Activated T-cell treated with anti-CD3 and anti-CD28 coated beads for 4 hours (primary cell): ENCODE measurements at regions not wholly inside any gene's neighbourhood (a gene's known extent, or its start where the extent isn't known, plus 50 kb on each side); places are given as distances from the start of the nearest gene placed in this dataset.
"Not testable (repeated sequence)": the region's sequence is repeated elsewhere in the genome, so short reads cannot be mapped to it uniquely, and the experiment has no call there.

Experiments used
- DNase-seq: peaks from one replicate; pipeline ENCODE4 v3.0.0-alpha.2; 2020

DNA sequence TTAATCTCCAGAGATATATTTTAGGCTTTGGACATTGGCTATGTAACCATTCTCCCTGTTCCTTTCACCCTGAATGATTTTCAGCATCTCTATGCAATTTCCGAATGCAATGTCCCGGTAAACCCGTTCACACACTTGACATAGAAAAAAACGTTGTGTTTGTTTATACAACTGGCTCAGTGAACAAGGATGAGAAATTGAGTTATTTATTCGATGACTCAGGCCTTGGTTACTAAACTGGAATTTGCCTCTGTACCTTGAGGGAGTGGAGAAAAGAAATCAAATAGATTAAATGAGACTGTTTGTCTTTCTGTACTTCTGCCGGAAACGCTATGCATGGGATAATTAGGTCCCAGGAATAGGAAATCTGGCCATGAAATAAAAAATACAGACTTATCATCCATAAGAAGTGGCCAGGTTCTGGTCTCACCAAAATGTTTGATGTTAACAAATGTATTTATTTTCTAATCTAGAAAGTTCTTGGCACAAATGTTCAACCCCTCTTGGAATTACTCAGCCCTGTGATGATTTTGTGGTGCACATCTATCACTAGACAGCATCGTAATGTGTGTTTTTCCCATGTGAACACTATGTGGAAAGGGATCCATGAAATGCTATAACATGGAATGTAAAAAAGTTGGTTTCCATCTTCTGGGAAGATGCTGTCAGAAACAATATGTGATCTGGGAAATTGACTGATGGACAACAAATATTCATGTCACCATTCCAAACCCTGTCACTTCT, 253.9 kb downstream of the DUSP10 start:
- no peak for DNase-seq

DNA sequence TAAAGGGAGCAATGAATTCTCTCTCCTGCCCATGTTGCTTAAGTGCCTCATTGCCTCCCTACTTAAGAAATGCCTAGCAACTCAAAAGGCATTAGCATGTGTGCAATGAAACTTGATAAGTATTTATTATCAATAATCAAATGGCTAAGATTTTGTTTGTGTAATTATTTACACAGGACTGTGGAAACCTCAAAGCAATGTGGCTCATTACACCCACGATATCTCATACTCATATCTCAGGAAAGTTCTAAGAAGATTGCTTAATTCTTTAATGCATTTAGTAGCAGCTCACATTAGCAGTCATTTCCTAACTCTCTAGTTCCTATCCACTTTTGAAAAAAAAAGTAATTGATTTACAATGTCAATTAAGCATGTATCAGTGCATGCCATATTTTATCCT, 253.3 kb downstream of the DUSP10 start:
- no peak for DNase-seq

- no peak for DNase-seq
Measured at GRCh38 chr1:221494670-221495069, 247.2 kb downstream of the DUSP10 start.

- DNase-seq: no peak
Measured at GRCh38 chr1:221497046-221497445, 244.8 kb downstream of the DUSP10 start.

DNA sequence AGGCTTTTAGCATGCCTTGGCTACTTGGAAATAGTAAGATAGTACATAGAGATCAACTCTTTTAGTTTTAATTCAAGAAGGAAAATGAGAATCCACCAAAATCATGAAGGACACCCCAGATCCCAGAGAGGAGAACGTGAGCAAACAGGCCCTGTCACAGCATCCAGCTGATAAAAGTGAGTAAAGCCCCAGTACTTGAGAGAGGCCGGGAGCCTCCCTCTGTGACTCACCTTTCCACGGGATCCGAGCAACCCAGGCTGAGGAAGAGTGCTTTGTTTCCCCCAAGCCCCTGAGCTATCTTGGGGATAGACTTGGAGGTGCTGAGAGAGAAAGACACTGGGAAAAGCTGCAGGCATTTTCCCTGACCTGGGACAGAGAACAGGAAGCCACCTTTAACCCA, 238.6 kb downstream of the DUSP10 start:
- DNase-seq: no peak

DNA sequence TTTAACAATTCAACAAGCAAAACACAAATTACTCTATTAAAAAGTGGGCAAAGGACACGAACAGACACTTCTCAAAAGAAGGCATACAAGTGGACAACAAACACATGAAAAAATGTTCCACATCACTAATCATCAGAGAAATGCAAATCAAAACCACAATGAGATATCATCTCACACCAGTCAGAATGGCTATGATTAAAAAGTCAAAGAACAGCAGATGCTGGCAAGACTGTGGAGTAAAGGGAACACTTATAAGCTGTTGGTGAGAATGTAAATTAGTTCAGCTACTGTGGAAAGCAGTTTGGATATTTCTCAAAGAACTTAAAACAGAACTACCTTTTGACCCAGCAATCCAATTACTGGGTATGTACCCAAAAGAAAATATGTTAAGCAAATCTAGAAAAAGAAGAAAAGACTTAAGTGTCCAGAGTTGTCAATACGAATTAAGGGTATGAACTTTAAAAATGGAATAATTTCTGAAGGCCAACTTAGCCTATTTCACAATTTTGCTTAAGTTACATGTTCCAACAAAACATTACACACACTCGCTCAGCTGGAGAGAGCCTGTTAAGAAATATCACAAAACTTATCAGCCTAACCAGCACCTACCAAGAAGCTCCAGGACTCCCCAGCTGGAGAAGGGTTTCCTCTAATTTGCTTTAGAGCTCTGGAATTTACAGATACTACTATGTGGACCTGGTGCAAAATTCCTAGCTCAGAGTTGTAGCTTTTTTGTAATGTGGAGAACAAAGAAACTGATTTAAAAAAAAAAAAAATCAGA, 232.1 kb downstream of the DUSP10 start:
- DNase-seq: no peak

DNA sequence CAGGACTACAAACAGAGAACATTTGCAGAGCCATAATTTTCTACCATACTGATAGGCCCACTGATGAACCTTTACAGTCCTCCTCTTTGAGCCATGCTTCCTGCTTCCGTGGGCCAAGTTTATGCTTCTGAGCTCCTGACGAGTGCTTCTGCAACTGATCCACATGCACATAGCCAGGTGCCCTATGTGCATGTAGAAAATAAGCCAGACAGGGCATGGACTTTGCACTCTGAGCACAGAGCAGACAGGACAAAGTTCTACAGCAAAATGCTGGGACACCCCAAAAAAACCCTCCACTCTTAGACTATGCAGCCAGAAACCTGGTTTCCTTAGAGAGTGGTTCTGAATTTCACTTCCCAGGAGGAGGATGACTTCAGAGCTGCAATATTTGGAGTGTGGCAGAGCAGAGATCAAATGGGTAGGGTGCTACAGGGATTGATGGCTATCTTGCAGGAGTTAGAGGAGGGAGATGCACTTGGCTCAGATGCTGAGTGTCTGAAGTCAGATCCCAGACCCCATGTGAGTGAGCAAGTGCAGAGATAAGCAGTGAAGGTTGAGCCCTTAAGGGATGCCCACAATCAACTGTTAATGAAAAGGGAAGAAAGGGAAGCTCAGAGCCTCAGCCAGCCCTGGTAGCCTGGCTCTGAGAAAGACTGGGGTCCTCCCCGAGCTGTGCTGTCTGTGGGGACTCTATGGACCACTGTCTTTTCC, 230.9 kb downstream of the DUSP10 start:
- DNase-seq: no peak

- no peak for DNase-seq
Measured at GRCh38 chr1:221511797-221512196, 230.1 kb downstream of the DUSP10 start.

DNA sequence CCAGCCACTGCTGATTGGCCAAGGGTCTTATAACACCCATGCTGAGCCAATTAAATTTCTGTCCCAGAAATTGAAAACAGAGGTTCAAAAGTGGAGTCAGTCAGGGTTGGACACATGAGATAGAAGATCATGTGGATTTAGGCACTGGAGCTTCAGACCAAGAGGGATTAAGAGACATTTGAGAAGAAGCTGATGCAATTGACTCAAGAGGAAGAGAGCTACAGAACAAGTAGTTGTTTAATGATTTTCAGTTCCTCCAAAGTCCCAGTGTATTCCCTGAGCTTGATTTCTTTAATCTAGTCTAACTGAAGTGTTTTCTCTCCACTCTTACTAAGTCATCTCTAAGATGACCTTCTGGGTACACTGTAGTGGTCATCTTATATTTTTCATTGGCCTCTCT, 227.1 kb downstream of the DUSP10 start:
- DNase-seq: no peak

GRCh38 chr1:221515496-221515895, 226.4 kb downstream of the DUSP10 start:
- no peak for DNase-seq

DNA sequence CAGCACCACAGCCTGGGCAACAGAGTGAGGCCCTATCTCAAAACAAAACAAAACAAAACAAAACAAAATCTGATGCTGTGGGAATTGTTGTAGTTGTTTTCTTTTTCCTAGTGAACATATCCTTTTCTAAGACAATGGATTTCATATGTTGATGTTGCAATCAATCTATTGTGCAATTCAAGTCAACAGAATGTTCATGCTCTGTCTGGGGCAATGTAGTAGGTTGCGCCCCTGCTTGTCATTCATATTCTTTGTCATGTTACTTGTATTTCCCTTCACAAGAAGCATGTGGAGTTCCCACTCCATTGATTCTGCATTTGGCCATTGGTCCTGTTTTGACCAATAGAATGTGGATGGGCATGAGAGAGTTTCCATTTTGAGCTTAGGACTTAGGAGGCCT, 223.9 kb downstream of the DUSP10 start:
- no peak for DNase-seq

GRCh38 chr1:221520250-221520649, 221.6 kb downstream of the DUSP10 start:
- DNase-seq: no peak

DNA sequence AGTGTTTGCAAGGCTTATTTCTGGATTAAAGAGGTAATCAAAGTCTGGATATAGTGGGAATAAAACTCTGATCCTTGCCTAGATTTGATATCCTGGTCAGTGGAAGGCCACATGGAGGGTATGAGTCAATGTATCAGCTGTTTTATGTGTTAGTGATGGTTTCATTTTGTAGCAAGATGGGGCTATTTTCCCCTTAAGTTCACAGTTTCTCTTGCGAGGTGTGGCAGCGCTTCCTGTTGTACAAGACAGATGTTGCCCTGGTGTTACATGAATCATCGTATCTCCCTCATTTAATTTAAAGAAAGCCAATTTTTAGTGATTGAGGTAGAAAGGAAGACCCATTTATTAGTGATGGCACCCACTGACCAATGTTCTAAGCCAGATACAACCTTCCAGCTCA, 220.2 kb downstream of the DUSP10 start:
- no peak for DNase-seq

DNA sequence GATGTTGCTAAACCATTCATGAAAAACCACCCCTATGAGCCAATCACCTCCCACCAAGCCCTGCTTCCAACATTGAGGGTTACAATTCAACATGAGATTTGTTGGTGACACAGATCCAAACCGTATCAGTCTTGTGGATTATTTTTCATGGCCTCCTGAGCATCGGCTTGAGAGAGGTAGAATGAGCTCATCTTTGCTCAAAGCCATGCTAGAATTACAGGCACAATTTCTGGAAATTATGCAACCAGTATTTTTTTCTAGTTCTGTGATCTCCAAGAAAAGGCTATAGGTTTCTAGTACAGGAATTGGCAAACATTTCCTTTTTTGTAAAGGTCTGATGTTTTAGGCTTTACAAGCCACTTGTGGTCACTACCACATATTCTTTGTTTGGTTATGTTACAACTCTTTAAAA, 219.4 kb downstream of the DUSP10 start:
- no peak for DNase-seq

- no peak for DNase-seq
Measured at GRCh38 chr1:221525749-221526148, 216.1 kb downstream of the DUSP10 start.

DNA sequence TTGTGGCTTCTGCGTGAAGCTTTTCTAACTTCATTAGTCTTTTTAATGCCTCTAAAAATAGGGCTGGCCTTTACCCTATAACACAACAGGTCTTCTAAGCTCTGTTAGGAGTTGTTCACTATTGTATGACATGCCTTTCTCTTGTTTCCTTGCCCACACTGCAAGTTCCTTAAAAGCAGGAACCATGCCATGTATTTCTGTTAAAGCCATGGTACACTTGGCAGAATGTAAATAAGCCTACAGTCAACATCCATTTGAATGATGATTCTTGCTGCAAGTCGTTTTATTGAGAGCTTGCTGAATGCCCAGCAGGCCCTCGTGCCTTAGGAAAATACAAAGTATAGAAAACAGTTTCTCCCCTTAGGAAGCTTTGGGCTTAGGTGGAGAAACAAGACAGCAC, 214.6 kb downstream of the DUSP10 start:
- DNase-seq: no peak

GRCh38 chr1:221527886-221528624, 213.8 kb downstream of the DUSP10 start:
- no peak for DNase-seq

DNA sequence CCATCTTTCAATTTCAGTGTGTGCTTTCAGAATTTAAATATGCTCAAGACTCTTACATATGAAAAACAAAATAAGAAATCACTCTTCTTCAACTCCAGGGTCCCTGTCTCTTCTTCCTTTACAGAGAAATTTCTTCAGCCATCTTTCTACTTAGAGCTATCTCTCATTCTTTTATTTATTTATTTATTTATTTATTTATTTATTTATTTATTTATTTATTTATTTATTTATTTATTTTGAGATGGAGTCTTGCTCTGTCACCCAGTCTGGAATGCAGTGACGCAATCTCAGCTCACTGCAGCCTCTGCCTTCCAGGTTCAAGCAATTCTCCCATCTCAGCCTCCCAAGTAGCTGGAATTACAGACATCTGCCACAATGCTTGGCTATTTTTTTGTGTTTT, 211.7 kb downstream of the DUSP10 start:
- DNase-seq: not testable (repeated sequence)

DNA sequence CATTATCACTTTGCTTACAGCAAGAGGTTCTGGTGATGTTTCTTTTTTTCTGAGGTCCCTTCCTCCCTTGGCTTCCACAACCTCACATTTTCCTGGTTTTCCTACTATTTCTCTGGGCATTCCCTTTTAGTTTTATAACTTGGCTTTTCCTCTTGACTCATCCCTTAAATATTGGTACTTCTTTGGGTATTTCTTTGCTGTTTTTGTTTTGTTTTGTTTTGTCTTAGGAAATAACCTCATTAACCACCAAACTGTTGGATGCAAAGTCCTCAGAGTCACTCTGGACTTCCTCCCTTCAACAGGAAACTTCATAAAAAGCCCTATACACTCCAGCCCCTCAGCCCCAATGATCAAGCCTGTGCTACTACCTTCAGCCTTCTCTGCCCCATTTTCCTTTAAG, 211.1 kb downstream of the DUSP10 start:
- no peak for DNase-seq

- no peak for DNase-seq
Measured at GRCh38 chr1:221532071-221532773, 209.7 kb downstream of the DUSP10 start.

DNA sequence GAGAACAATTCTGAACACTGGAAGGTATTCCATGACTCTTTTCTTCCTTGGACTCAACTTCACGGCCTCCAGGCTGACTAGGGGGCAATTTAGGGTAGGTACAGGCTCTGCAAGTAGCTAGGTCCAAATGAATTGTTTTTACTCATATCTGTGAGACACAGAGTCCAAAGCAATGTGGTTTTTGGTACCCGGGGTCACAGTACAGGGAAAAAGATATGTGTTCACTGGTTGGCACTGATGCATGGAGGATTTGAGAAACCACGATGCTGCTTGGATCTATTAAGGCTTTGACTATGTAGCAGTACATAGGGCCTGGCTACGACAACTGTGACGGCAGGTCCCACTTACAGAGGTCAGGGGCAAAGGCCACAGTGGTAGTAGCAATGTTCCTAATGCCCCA, 200.6 kb downstream of the DUSP10 start:
- DNase-seq: no peak

DNA sequence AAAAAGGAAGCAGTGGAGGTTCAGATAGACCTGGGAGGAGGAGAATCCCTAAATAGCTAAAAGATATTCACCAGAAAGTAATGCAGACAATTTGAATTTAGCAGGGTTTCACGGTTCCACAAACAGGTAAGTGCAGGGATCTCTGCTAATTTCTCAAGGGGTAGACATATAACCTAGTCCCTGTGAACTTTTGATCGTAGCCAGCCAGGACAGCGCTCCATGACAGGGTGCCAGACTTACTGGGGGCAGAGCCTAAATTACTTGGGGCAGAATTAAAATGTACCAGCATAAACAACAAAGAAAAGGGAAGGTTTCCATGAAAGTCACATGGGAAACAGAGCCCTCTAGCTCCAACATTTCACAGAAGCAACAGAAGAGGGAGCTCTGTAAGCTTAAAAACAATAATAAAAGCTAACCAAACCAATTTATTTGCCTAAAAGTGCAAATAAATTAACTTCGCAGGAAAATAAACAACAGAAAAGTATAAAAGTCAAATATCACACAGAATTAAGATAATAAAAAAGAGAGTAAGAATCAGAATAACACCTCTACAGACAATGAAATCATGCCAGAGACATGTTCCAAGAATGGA, 198.3 kb downstream of the DUSP10 start:
- DNase-seq: no peak
